BJ (cell line): ENCODE measurements at regions not wholly inside any gene's neighbourhood (a gene's known extent, or its start where the extent isn't known, plus 50 kb on each side); places are given as distances from the start of the nearest gene placed in this dataset.

Experiments
- CTCF ChIA-PET: fragments of 350-600 bp; formaldehyde crosslinking; extraction: SDS; loops from one replicate; lab custom pipeline; 2021; ENCODE audit warnings: antibody characterized with exemption, inconsistent platforms; lab: Yijun Ruan, JAX
- POLR2A ChIA-PET: fragments of 300-600 bp; sonication (Branson Sonifier 250); formaldehyde crosslinking; extraction: SDS; loops from one replicate; lab custom pipeline; 2021; ENCODE audit warnings: antibody characterized with exemption; lab: Charles Lee
- DNase-seq: peaks from one replicate; pipeline ENCODE4 v3.0.0-alpha.2; 2011; ENCODE audit warnings: low read depth
- H3K27me3 ChIP-seq: 2 replicates; pipeline ENCODE4 v1.6.0; 2011; ENCODE audit warnings: low read length; ENCODE audit not compliant: control insufficient read depth, insufficient read depth
- H3K36me3 ChIP-seq: 2 replicates; pipeline ENCODE4 v1.5.1; 2011; ENCODE audit warnings: low read length; ENCODE audit not compliant: control insufficient read depth, insufficient read depth
- H3K4me3 ChIP-seq: 2 replicates; pipeline ENCODE4 v1.5.1; 2011; ENCODE audit warnings: low read depth, mild to moderate bottlenecking, control low read depth, low read length
- CTCF ChIP-seq: IDR thresholded peaks from 2 replicates; pipeline ENCODE4 v1.5.1; 2011; ENCODE audit warnings: low read depth, mild to moderate bottlenecking, control low read depth, inconsistent platforms, low read length, moderate library complexity; ENCODE audit not compliant: insufficient read depth

- CTCF ChIA-PET = no interaction called here
- Histone ChIP-seq H3K27me3 (no peaks in the 10 kb centered on the region), H3K4me3 (no peak overlapping the region), H3K36me3 (no peaks in the 10 kb centered on the region)
- POLR2A ChIA-PET = no interaction called here
- no peak for TF ChIP-seq CTCF
- DNase-seq = no peak
These were observed 1182.6 kb downstream of the AMY1C start for GRCh38 chr1:104932030-104932915.

- no peak for TF ChIP-seq CTCF
- Histone ChIP-seq H3K27me3 (no peaks in the 10 kb centered on the region), H3K4me3 (no peak overlapping the region), H3K36me3 (no peaks in the 10 kb centered on the region)
- DNase-seq = no peak
- CTCF ChIA-PET = interaction anchor here (0.6 kb wide), 1 partner anchor 996 kb away, joined by 5 read pairs; no protein-coding TSS in a partner anchor
- POLR2A ChIA-PET = no interaction called here
These were observed 1183.4 kb downstream of the AMY1C start for GRCh38 chr1:104932949-104933679.

GRCh38 chr1:104933846-104934245 is 1184.1 kb downstream of the AMY1C start:
- no peak for TF ChIP-seq CTCF
- CTCF ChIA-PET = interaction anchor here (0.6 kb wide), 1 partner anchor 995 kb away, joined by 5 read pairs; no protein-coding TSS in a partner anchor
- POLR2A ChIA-PET = no interaction called here

GRCh38 chr1:104945406-104945805 is 1195.7 kb downstream of the AMY1C start:
- CTCF ChIA-PET = interaction anchor here (0.7 kb wide), 2 partner anchors 14 to 300 kb away, joined by 3 read pairs; no protein-coding TSS in a partner anchor
- H3K36me3 ChIP-seq = no peaks in the 10 kb centered on the region
- no peak for DNase-seq
- no peak for TF ChIP-seq CTCF
- POLR2A ChIA-PET = no interaction called here
- no peaks in the 10 kb centered on the region for H3K27me3 ChIP-seq
- H3K4me3 ChIP-seq = no peak overlapping the region

More at GRCh38 chr1:104933846-104934245, 1184.1 kb downstream of the AMY1C start:
- no peak for DNase-seq
- Histone ChIP-seq H3K27me3 (no peaks in the 10 kb centered on the region), H3K36me3 (no peaks in the 10 kb centered on the region), H3K4me3 (no peak overlapping the region)
